Duodenal mucosa (tissue), 2 donors: ENCODE measurements at regions not wholly inside any gene's neighbourhood (a gene's known extent, or its start where the extent isn't known, plus 50 kb on each side); places are given as distances from the start of the nearest gene placed in this dataset.

Experiments used
- H3K27ac ChIP-seq: one replicate; pipeline ENCODE4 v1.7.0; 2013; ENCODE audit warnings: low read depth, low read length
- H3K27me3 ChIP-seq, 2 donors: one replicate each; pipeline ENCODE4 v1.7.0; 2013; ENCODE audit warnings: low read length in 2 of 2, control low read depth in 1 of 2; ENCODE audit not compliant: insufficient read depth in 2 of 2, control insufficient read depth in 1 of 2
- H3K36me3 ChIP-seq, 2 donors: one replicate each; pipeline ENCODE4 v1.7.0; 2013; ENCODE audit warnings: low read length in 2 of 2, control low read depth in 1 of 2; ENCODE audit not compliant: insufficient read depth in 2 of 2, control insufficient read depth in 1 of 2
- H3K4me1 ChIP-seq, 2 donors: one replicate each; pipeline ENCODE4 v1.7.0; 2013; ENCODE audit warnings: low read length in 2 of 2, control low read depth in 1 of 2; ENCODE audit not compliant: insufficient read depth in 2 of 2, control insufficient read depth in 1 of 2
- H3K4me3 ChIP-seq, 2 donors: one replicate each; pipeline ENCODE4 v1.7.0; 2013; ENCODE audit warnings: low read length in 2 of 2, low read depth in 1 of 2
- H3K9ac ChIP-seq, 2 donors: one replicate each; pipeline ENCODE4 v1.7.0; 2013; ENCODE audit warnings: low read length in 2 of 2, low read depth in 1 of 2
- H3K9me3 ChIP-seq, 2 donors: one replicate each; pipeline ENCODE4 v1.7.0; 2013; ENCODE audit warnings: low read length in 2 of 2, control low read depth in 1 of 2; ENCODE audit not compliant: control insufficient read depth in 1 of 2

- Histone ChIP-seq H3K9me3 (no peaks in the 10 kb centered on the region), H3K4me1 (no peaks in the 10 kb centered on the region), H3K36me3 (no peaks in the 10 kb centered on the region), H3K9ac (no peak overlapping the region), H3K4me3 (no peak overlapping the region), H3K27me3 (no peaks in the 10 kb centered on the region), H3K27ac (no peak overlapping the region)
Observed at GRCh38 chr4:57492251-57492878, 382.2 kb upstream of the IGFBP7 start.

DNA sequence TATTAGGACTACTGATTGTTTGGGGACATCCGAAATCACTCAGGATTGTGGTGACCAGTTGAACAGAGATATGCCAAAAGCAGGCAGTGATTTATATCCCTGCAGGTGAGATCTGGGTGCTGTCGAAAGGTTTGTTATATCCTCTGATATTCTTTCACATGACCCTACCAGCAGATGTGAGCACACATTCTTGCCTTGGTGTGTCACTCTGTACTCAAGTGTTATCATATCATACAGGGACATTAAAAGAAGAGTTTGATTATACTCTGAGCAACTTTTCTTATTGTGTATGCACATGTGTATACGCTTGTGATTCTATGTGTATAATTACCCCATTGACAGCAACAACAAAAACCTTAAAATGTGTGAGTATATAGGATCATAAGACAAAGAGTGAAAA, 381.2 kb upstream of the IGFBP7 start:
- no peaks in the 10 kb centered on the region for H3K27me3 ChIP-seq
- no peak overlapping the region for H3K9ac ChIP-seq
- H3K4me3 ChIP-seq: no peak overlapping the region
- no peaks in the 10 kb centered on the region for H3K4me1 ChIP-seq
- H3K27ac ChIP-seq: no peak overlapping the region
- H3K9me3 ChIP-seq: no peaks in the 10 kb centered on the region
- no peaks in the 10 kb centered on the region for H3K36me3 ChIP-seq

DNA sequence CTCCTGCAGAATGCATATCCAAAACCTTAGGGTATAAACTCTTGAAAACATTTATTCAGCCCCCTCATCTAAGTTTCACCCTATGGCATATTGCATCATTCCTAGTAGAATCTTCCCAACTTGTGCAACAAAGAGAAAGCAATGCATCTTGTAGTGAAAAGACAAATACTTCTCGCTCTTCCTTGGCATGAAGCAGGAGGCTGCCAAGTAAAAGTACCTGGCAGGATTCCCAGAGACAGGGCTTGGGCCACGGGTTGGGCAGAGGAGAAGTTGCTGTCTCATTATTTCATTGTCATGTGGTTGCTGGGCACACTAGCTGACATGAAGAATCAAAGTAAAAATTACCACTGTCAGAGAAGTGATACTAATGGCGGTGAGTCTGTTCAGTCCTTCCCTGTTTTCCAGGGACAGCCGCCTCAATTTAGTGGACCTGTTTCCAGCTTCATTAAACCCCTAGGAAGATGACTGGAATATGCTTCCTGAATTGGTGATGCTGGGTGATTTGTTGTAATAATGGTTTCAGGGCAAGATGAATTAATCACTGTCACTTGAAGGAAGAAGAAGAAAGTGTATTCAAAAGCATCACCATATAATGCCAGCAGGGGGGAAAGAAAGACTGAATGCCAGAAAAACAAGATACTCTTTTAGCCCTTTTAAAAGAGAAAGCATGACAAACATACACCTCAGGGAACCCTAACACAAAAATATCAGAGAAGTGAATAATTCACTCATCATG, 380.5 kb upstream of the IGFBP7 start:
- Histone ChIP-seq H3K4me3 (no peak overlapping the region), H3K9ac (no peak overlapping the region), H3K27ac (no peak overlapping the region), H3K27me3 (no peaks in the 10 kb centered on the region), H3K9me3 (no peaks in the 10 kb centered on the region), H3K36me3 (no peaks in the 10 kb centered on the region), H3K4me1 (no peaks in the 10 kb centered on the region)

GRCh38 chr4:57488366-57489162, 378.4 kb upstream of the IGFBP7 start:
- H3K9ac ChIP-seq: no peak overlapping the region
- no peaks in the 10 kb centered on the region for H3K9me3 ChIP-seq

DNA sequence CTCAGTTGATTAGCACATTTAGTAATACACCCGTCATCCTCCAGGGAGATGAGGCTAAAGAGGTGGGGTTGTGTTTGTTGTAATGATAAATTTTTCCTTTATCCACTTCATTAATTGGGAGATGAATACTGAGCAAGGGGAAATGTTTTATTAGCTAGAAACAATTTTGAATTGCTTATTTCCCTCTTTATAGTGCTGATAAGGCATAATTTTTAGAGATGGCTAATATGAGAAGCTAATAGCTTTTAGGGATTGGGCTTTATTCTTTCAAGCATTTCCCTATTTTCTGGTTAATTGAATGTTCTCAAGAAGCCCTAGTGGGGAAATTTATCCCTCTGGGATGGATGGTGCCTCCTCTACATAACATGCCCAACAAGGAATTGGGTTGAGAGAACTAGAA, 365.2 kb upstream of the IGFBP7 start:
- Histone ChIP-seq H3K4me3 (no peak overlapping the region), H3K27ac (no peak overlapping the region), H3K9ac (no peak overlapping the region), H3K36me3 (no peaks in the 10 kb centered on the region), H3K27me3 (no peaks in the 10 kb centered on the region), H3K4me1 (no peaks in the 10 kb centered on the region), H3K9me3 (no peaks in the 10 kb centered on the region)

More at GRCh38 chr4:57488366-57489162, 378.4 kb upstream of the IGFBP7 start:
- Histone ChIP-seq H3K27ac (no peak overlapping the region), H3K27me3 (no peaks in the 10 kb centered on the region), H3K4me1 (no peaks in the 10 kb centered on the region), H3K36me3 (no peaks in the 10 kb centered on the region), H3K4me3 (no peak overlapping the region)

- no peaks in the 10 kb centered on the region for H3K9me3 ChIP-seq
- no peak overlapping the region for H3K9ac ChIP-seq
- no peaks in the 10 kb centered on the region for H3K36me3 ChIP-seq
- no peaks in the 10 kb centered on the region for H3K27me3 ChIP-seq
- no peaks in the 10 kb centered on the region for H3K4me1 ChIP-seq
- H3K27ac ChIP-seq: no peak overlapping the region
- H3K4me3 ChIP-seq: no peak overlapping the region
Observed at GRCh38 chr4:57465321-57466056, 355.3 kb upstream of the IGFBP7 start.

GRCh38 chr4:57462843-57463242, 352.7 kb upstream of the IGFBP7 start:
- H3K27me3 ChIP-seq: no peaks in the 10 kb centered on the region
- no peak overlapping the region for H3K9ac ChIP-seq
- no peaks in the 10 kb centered on the region for H3K4me1 ChIP-seq
- no peaks in the 10 kb centered on the region for H3K36me3 ChIP-seq
- no peak overlapping the region for H3K4me3 ChIP-seq
- no peaks in the 10 kb centered on the region for H3K9me3 ChIP-seq
- no peak overlapping the region for H3K27ac ChIP-seq

DNA sequence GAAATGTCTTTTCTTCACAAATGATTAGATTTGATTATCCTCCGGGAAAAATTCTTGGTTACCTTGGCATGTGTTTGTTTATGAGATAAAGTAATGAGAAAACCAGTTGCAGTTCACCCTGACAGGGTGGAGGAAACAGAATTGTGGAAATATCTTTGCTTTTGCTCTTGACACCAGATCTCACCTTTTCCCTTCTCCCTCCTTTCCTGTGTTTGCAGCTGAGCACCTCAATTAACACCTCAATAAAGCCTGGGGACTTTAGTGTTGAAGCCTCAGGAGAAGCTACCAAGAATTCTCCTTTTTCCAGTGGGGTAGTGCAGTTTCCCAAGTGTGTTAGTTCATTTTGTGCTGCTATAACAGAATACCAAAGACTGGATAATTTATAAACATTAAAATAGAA, 350.8 kb upstream of the IGFBP7 start:
- Histone ChIP-seq H3K36me3 (no peaks in the 10 kb centered on the region), H3K27ac (no peak overlapping the region), H3K4me3 (no peak overlapping the region), H3K4me1 (no peaks in the 10 kb centered on the region), H3K9me3 (no peaks in the 10 kb centered on the region), H3K9ac (no peak overlapping the region), H3K27me3 (no peaks in the 10 kb centered on the region)

DNA sequence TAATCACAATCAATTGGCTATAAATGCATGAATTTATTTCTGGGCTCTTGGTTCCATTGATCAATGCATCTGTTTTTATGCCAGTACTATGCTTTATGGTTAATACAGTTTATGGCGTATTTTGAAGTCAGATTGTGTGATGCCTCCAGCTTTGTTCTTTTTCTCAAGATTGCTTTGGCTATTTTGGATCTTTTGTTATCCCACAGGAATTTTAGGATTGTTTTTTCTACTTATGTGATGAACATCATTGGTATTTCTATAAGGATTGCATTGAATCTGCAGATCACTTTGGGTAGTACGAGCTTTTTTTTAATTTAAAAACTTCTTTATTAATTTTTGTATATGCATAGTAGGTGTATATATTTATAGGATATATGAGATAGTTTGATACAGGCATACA, 338.7 kb upstream of the IGFBP7 start:
- Histone ChIP-seq H3K27ac (no peak overlapping the region), H3K27me3 (no peaks in the 10 kb centered on the region), H3K9me3 (peaks cover 0 to 5% of the 10 kb centered on the region in 2 donors), H3K4me3 (no peak overlapping the region), H3K36me3 (no peaks in the 10 kb centered on the region), H3K9ac (no peak overlapping the region), H3K4me1 (no peaks in the 10 kb centered on the region)

DNA sequence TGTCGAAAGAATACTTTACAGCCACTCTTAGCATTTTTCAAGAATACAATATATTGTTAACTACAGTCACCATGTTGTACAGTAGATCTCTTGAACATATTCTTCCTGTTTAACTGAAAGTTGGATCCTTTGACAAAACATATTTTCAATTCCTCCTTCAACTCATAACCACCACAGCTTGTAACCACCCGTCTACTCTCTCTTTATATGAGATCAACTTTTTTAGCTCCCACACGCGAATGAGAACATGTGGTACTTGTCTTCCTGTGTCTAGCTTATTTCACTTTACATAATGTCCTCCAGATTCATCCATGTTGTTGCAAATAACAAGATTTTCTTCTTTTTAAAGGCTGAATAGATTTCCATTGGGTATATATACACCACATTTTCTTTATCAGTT, 338.3 kb upstream of the IGFBP7 start:
- H3K27ac ChIP-seq: no peak overlapping the region

More for the DNA sequence above, 338.3 kb upstream of the IGFBP7 start:
- no peaks in the 10 kb centered on the region for H3K27me3 ChIP-seq
- no peak overlapping the region for H3K4me3 ChIP-seq
- H3K9ac ChIP-seq: no peak overlapping the region
- no peaks in the 10 kb centered on the region for H3K4me1 ChIP-seq
- peaks cover 0 to 1% of the 10 kb centered on the region in 2 donors for H3K9me3 ChIP-seq
- H3K36me3 ChIP-seq: no peaks in the 10 kb centered on the region
